ENCODE measurements at regions not wholly inside any gene's neighbourhood (a gene's known extent, or its start where the extent isn't known, plus 50 kb on each side); places are given as distances from the start of the nearest gene placed in this dataset.
"Not testable (repeated sequence)": the region's sequence is repeated elsewhere in the genome, so short reads cannot be mapped to it uniquely, and the experiment has no call there.

- TF ChIP-seq CTCF (IDR thresholded peaks at IDR 0.05; ENCODE audit: low read depth, low read length) = no peak
- no peak for DNase-seq (ENCODE audit: low read depth in 2 of 2)
Measured at GRCh38 chr5:163104464-163104863, 332.9 kb upstream of the CCNG1 start.

GRCh38 chr5:163105456-163105855, 331.9 kb upstream of the CCNG1 start:
- TF ChIP-seq CTCF (IDR thresholded peaks at IDR 0.05; ENCODE audit: low read depth, low read length) = no peak
- DNase-seq (ENCODE audit: low read depth in 2 of 2) = peak in 1 of 2 donors; percentile 5
- H3K4me3 ChIP-seq (replicated peaks in 1 of 2; ENCODE audit: low read depth in 2 of 2, low read length in 2 of 2) = no peak overlapping the region

More at GRCh38 chr5:163104464-163104863, 332.9 kb upstream of the CCNG1 start:
- no peak overlapping the region for H3K4me3 ChIP-seq (replicated peaks in 1 of 2; ENCODE audit: low read depth in 2 of 2, low read length in 2 of 2)

GRCh38 chr5:163106098-163106497, 331.3 kb upstream of the CCNG1 start:
- H3K4me3 ChIP-seq (replicated peaks in 1 of 2; ENCODE audit: low read depth in 2 of 2, low read length in 2 of 2) = no peak overlapping the region
- no peak for DNase-seq (ENCODE audit: low read depth in 2 of 2)
- TF ChIP-seq CTCF (IDR thresholded peaks at IDR 0.05; ENCODE audit: low read depth, low read length) = no peak

GRCh38 chr5:163108351-163108750, 329.0 kb upstream of the CCNG1 start:
- no peak overlapping the region for H3K4me3 ChIP-seq (replicated peaks in 1 of 2; ENCODE audit: low read depth in 2 of 2, low read length in 2 of 2)
- DNase-seq (ENCODE audit: low read depth in 2 of 2) = no peak
- no peak for TF ChIP-seq CTCF (IDR thresholded peaks at IDR 0.05; ENCODE audit: low read depth, low read length)

- no peak for TF ChIP-seq CTCF (IDR thresholded peaks at IDR 0.05; ENCODE audit: low read depth, low read length)
- no peak overlapping the region for H3K4me3 ChIP-seq (replicated peaks in 1 of 2; ENCODE audit: low read depth in 2 of 2, low read length in 2 of 2)
- no peak for DNase-seq (ENCODE audit: low read depth in 2 of 2)
Measured at GRCh38 chr5:163115011-163115410, 322.4 kb upstream of the CCNG1 start.

- DNase-seq (ENCODE audit: low read depth in 2 of 2); H3K4me3 ChIP-seq (replicated peaks in 1 of 2; ENCODE audit: low read depth in 2 of 2, low read length in 2 of 2): not testable (repeated sequence)
Measured at GRCh38 chr5:163116618-163117017, 320.8 kb upstream of the CCNG1 start.

- no peak for DNase-seq (ENCODE audit: low read depth in 2 of 2)
- no peak for TF ChIP-seq CTCF (IDR thresholded peaks at IDR 0.05; ENCODE audit: low read depth, low read length)
- no peak overlapping the region for H3K4me3 ChIP-seq (replicated peaks in 1 of 2; ENCODE audit: low read depth in 2 of 2, low read length in 2 of 2)
Measured at GRCh38 chr5:163134061-163134460, 303.3 kb upstream of the CCNG1 start.

All from cardiac fibroblast (primary cell).